UCSD-AML1 (cell line): ENCODE measurements at regions not wholly inside any gene's neighbourhood (a gene's known extent, or its start where the extent isn't known, plus 50 kb on each side); places are given as distances from the start of the nearest gene placed in this dataset.

ENCODE experiments used
- DNase-seq: peaks from one replicate; lab custom pipeline; 2025; ENCODE audit not compliant: unreplicated experiment; lab: John Stamatoyannopoulos, UW

DNA sequence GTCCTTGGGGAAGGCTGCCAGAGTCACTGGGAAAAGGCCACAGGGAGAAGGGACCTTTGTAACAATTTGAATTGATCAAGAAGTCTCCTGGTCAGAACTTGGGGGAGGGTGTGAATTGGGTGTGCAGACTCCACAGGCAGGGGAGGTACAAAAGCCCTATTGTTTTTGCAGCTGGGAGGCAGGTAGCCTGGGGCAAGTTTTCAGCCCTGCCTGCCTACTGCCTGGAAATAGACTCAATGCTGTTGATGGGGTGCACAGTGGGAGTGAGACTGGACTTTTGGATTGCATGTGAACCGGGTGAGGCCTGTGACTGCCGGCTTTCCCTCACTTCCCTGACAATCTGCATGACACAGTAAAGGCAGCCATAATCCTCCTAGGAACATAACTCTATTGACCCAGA, 947.0 kb downstream of the REEP3 start:
- DNase-seq, result no peak

DNA sequence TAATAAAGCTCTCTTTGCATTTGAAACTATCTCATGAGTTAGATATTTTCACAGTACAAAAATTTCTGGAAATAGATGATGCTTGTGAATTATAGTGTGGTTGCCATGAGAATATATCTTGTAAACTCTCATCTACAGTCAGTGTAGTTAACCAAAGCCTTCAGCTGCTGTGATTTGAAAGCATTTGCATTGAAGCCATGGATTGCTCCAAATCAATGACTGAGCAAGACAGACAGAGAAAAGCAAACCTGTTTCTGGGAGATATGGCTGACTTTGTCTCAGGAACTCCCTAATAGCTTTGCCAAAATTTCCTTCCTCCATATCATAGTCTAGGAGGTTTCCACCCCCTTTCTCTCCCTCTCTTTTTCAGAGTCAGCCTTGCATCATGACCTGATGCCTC, 955.3 kb downstream of the REEP3 start:
- no peak for DNase-seq

DNA sequence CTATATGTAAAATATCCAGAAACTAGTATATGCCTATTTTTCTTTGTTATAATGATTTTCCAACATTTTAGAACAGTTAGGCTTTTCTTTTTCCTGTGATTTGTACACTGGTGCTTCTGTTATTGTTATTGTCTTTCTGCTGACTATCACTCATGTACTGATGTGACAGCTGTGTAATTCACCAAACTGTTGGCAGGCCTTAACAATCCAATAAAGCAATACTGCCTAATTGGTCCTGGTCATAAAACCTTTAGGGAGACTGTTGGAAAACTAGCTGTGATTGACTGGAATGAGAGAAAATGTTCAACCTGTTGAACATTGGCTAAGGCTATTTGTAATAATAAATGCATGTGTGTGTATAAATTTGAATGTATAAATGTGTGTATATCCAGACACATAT, 956.6 kb downstream of the REEP3 start:
- no peak for DNase-seq

DNA sequence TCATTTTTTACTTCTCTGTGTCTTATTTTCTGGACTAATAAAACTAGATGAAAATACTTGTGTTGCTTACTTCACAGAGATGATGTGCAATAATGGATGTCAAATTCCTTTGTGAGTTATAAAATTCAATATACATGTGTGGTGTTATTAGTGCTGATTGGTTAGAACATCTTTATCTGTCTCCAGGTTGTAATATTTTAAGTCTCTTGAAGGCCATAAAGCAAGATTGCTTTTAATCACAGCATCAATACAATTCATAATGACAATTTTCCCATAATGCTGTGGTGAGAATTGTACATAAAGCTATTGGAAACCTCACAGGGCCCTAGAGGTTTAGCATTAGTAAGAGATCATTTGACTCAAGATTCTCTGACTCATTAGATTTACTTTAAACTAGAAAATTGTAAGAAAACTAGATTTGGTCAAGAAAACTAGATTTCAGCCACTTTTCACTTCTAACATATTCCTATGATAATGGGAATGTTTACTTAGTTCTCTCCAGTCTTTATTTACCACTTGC, 963.7 kb downstream of the REEP3 start:
- no peak for DNase-seq

DNA sequence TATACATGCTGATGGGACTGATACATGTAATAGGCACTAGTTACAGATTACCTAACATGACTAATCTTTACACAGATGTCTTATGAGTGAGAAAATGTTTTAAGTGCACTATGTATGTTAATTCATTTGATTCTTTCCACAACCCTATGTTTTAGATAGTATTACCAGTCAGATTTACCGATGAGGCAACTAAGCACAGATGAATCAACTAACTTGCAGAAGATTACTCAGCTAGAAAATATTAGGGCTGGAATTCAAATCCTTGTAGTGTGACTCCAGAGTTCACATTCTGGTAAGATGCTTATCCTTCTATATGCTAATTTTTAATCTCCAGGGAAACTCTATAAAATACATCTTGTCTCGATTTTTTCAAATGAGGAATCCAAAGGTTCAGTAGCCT, 964.9 kb downstream of the REEP3 start:
- DNase-seq, result no peak

DNA sequence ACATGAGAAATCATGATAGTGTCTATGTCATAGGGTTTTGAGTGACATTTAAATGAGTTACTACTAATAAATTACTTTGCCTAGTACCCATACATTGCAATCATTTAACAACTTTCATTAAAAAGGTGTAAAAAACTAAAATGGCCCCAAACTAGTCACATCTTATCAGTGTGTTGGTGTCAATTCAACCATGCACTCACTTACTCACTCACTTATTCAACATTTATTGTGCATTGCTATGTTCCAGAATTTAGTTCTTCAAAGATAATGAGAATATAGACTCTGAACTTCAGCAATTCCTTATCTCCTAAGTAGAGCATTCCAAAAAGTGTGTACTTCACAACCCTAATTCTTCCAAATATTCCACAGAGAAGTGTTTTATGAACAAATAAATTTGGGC, 965.7 kb downstream of the REEP3 start:
- DNase-seq, result no peak

DNA sequence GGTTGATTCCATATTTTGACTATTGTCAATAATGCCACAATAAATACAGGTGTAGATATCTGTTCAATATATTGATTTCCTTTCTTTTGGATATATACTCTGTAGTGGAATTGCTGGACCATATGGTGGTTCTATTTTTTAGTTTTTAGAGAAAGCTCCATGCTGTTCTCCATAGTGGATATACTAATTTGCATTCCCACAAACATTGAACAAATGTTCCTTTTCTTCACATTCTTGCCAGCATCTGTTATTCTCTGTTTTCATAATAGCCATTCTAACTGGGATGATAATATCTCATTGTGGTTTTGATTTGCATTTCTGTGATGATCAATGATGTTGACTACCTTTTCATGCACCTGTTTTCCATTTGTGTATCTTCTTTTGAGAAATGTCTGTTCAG, 973.7 kb downstream of the REEP3 start:
- no peak for DNase-seq

DNA sequence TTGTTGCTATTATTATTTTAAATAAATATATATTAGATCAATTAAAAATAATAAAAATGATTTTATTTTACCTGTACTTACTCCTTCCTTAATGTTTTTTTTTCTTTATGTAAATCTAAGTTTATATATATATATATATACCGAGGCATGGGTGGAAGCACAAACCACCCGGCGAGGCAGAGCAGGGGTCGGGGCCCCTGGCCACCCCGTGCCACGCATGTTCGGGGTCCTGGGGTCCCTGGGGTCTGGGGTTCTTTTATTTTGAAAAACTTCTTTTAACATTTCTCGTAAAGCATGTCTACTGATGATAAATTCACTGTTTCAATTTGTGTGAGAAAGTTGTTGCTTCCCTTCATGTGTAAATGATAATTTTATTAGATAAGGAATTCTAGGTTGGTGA, 976.1 kb downstream of the REEP3 start:
- DNase-seq, result no peak

DNA sequence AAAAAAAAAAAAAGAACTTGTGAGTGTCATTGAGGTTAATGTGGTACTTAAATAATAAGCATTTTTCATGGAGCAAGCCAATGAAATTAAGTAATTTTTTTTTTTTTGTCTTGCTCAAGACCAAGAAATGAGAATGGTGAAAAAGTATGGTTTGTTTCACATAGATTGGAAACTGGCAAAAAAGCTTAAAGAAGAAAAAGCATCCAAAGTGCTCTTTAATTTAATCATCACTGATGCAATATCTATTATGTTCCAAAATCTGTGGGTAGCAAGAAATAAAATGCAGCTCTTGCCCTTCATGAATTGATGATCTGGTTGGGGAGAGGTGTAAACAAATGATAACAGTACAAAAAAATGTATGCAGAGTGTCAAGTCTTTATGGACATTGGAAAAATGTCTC, 980.6 kb downstream of the REEP3 start:
- no peak for DNase-seq

DNA sequence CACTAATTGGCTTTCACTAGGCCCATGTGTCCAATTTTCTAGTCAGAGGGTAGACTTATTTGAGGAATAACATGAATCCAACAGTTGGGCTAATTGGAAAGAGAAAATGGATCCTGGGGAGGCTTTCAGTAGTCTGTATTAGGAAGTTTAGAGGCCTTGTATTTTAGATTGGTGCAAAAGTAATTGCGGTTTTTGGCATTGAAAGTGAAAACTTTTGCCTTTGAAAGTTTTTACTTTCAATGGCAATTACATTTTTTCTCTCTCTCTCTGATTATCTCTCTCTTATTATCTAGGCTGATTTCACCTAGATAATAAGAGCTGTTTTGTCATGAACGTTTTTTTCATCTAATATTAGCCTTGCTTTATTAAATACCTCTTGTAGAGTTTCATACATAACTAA, 981.7 kb downstream of the REEP3 start:
- DNase-seq, result no peak

DNA sequence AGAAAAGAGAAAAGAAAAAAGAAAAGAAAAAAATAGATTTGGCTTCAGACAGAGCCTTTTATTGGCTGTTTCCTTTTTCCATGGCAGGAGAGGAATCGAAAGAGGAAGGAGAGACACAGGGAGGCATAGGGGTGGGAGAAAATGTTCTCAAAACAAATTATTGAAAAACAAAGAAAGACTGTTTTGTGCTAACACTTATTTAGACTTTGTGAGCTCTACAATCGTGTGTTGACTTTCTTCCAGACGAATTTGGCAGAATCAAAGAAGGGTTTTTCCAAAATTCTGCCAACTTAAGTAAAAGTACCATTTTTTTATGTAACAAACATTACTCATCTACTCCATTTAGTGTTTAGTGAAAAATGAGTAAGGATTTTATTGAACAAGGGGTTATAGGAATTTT, 982.2 kb downstream of the REEP3 start:
- DNase-seq, result no peak

DNA sequence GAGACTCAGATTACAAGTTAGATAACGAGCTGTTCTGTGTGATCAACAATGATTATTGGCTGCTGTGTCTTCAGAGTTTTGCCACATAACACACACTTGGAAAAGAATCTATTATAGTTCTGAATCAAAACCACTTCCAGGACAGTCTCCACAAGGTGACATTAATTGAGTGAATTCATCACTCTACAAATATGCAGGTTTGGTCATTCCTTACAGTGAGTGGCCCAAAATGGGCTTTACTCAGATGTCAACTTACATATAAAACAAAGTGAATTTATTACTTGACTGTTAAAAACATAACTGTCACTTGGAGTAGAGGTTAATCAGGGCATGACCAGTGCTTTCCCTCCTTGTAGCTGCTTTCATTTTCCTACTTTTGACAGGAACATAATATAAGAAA, 984.3 kb downstream of the REEP3 start:
- DNase-seq, result no peak

DNA sequence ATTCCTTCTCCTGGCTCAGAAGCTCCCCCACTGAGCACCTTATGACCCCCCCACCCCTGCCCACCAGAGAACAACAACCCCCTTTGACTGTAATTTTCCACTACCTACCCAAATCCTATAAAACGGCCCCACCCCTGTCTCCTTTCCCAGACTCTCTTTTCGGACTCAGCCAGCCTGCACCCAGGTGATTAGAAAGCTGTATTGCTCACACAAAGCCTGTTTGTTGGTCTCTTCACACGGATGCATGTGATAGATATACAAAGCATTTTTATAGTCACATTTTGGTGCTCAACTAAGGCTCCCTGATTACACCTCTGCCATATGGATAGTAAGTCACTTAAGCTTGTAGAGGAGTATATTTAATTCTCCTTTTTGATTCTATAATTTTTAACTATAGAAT, 985.8 kb downstream of the REEP3 start:
- no peak for DNase-seq

DNA sequence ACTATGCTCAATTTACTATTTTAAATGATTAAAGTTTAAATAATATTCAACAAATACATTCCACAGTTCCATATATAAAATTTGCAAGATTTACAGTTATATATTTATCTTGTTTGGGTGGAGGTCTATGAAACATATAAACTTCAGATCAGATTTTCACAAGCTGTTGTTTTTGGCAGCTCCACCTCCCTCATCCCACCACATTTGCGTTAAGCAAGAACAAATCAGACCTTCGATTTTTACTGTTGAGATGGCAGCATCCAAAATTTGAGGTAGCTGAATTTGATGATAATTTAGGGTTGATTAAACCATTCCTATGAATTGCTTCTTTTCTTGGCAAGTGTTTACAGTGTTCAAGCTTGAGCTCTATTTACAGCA, 986.4 kb downstream of the REEP3 start:
- no peak for DNase-seq

DNA sequence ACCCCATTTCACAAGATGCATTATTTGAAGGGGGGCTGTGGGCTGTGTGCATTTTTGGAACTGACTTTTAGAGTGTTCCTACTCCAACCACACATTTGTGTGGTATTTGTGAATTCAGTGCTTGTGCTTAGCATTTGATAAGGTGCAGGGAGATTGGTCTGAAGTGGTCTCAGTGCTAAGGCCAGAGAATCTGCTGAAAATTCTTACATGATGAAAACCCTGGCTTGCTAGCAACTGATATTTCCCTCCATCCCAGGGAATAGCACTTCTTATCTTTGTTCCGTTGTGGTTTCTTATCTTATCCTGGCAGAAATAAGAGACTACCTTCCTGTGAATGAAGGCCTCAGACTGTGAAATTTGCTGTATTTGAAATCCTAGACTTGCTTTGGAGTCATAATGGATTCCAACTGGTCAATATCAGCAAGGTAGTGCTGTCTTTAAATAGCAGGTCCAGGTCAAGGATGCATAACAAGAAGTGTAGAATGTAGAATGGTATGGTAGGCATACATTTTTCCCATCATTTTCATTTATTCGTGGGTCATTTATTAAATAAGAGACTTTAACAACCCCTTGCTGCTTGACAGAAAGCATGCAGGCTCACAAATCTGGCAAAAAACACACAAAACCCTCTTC, 986.9 kb downstream of the REEP3 start:
- peak; percentile 10 for DNase-seq

DNA sequence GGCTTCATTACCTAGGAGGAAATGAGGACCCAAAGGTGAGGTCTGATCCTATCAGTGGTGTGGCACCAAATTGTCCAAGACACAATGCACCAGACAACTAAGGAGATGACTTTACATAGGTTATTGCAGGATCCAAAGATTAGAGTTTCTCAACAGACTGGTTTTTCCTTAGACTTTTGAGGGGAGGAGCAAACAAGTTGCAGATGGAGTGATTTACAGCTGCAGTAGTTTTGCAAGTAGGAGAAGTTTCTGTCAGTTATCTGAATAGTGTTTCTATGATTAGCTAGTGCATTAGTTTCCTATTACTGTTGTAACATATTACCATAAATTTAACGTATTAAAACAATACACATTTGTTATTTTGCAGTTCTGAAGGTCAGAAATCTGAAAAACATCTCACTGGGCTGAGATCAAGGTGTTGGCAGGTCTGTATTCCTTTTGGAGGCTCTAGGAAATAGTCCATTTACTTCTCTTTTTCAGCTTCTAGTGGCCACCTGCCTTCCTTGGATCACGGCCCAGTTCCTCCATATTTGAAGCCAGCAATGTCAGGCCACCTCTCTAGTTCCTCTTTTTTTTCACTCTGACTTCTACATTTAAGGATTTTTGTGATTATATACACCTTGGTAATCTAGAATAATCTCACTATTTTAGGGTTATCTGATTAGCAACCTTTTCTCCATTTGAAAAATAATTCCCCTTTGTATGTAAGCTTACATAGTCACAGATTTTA, 994.9 kb downstream of the REEP3 start:
- peak; percentile 11 for DNase-seq

DNA sequence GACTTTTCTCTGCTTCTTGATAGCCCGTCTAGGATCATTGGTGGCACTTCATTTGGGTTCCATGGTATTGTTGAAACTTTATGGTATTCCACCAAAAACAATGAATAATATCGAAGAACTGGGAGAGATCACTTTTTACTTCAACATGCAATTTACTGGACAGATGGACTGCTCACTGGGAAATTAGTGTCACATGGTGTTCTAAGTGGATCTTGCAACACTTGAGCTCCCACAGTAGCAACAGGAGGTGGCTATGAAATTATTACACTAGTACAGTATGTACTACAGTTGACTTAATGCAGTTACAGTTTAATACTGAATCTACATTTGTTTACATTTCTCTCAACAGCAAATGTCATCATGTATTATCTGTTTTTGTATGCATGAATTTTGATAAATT, 997.3 kb downstream of the REEP3 start:
- DNase-seq, result no peak

DNA sequence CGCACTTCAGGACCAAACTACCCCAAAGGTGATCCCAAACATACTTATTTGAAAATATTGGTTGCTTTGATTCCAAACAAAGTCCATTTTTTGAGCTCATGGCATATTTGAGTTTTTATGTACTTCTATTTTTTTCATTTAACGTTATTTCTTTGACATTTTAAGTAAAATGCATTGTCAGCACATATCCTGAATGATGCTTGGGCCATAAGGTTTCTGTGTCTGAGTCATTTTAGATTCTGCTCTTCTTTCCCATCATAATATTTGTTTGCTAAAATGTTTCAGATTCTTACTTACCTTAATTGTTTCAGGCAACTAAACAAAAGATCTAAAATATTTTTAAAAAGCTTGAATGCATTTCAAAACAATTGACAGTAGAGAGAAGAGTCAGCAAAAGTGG, 998.2 kb downstream of the REEP3 start:
- DNase-seq, result no peak

DNA sequence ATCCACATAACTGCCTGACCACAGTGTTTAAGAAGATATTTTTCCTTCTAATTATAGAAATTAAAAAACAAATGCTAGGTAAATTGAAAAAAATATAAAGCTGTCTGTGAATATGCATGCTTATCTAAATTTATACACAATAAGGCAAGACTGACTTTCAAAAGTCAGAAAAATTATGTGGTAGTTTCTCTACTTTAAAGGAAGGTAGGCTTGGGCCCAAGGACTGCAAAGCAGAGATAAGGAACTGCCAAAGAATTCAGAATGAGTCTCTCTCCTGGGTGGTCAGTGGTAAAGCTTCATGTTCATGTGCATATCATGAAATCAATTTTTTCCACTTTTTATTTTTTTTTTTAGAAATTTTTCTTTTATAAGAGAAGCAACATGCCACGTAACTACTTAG, 998.6 kb downstream of the REEP3 start:
- no peak for DNase-seq

DNA sequence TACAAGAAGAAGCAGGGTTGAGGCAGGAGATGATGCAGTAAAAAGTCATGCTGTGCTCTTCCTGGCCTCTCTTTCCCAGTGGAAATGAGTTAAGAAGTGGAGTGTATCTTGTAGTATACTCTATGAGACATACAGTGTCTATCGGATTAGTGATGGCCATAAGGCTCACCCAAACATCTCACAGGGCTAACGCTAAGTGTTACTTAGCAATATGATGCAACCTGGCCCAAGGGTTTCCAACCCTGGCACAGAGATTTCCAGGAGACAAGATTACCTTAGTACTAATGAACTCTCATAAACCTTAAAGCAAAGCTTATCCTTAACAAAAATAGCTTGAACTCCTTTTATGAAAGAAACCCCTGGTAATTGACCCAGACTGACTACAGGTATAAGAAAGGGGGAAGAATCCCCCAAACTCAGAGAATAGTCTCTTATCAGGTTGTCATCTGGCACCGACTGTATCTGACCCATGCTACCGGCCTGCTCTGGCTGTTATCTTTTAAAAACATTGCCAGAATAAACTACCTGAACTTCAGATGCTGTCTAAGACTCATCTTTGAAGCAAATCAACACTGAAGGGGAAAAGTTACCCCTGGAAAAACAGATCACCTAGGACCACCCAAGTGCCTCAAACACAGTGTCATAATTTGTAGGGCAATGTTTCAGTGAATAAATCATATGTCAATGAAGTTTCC, 1002.0 kb downstream of the REEP3 start:
- DNase-seq, result no peak

DNA sequence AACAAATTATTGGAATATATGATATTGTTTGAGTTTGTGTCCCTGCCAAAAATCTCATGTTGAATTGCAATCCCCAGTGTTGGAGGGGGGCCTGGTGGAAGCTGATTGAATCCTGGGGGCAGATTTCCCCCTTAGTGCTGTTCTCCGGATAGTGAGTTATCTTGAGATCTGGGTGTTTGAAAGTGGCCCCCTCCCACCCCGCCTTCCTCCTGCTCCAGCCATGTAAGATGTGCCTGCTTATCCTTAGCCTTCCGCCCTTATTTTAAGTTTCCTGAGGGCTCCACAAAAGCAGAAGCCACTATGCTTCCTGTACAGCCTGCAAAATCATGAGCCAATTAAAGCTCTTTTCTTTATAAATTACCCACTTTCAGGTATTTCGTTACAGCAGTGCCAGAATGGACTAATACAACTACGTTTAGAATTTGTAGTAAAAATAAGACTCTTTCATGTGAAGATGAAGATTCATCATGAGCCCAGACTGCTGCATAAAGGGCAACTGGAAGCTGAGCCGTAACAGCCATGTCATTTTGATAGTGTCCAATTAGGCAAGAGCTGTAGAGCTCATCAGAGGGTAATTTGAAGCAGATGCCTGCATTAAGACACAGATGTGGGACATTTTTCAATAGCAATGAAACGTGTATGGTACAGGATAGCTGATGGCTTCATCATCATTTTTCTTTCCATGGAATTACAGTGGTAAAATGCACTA, 1007.2 kb downstream of the REEP3 start:
- peak; percentile 8 for DNase-seq

DNA sequence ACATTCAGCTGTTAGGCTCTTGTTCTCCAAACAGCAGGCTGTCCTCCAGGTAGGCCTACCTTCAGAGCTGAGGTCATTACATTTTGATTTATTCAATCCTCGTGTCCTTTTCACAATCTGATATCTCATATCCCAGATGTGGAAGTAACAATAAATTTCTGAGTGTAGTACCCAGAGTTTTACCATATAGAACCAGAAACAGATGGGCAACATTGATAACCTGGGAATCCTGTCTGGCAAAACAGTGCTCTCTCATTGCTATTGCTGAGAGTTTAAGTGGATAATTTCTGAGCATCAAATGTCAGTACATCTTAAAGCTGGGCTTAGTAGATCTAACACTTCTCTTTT, 1007.8 kb downstream of the REEP3 start:
- DNase-seq, result no peak
